H1 (cell line): ENCODE measurements at regions not wholly inside any gene's neighbourhood (a gene's known extent, or its start where the extent isn't known, plus 50 kb on each side); places are given as distances from the start of the nearest gene placed in this dataset.

Experiments used
- CTCF ChIA-PET: fragments of 300-600 bp; sonication (Branson Sonifier 250); formaldehyde crosslinking; loops from one replicate; lab custom pipeline; 2021; ENCODE audit not compliant: partially characterized antibody; lab: Charles Lee
- POLR2A ChIA-PET: fragments of 300-600 bp; sonication (Branson Sonifier 250); formaldehyde crosslinking; loops from one replicate; lab custom pipeline; 2021; ENCODE audit warnings: inconsistent platforms; ENCODE audit not compliant: partially characterized antibody; lab: Charles Lee
- DNase-seq, 2 experiments: peaks; one replicate each; pipeline versions ENCODE4 v3.0.0 to v3.0.0-alpha.2; 2010 to 2022; ENCODE audit warnings: low spot score in 2 of 2, low read depth in 1 of 2, mixed read lengths in 1 of 2
- FAIRE-seq: peaks from 2 replicates; lab custom pipeline; 2011; peaks lifted over from hg19 to GRCh38; lab: Jason Lieb, UNC
- H2AFZ ChIP-seq: 2 replicates; pipeline ENCODE4 v1.8.1; 2012; ENCODE audit warnings: low read length, inconsistent platforms
- H2AK5ac ChIP-seq: 2 replicates; pipeline ENCODE4 v1.6.1; 2013; ENCODE audit warnings: low read depth, low read length
- H2BK120ac ChIP-seq: replicated peaks from 2 replicates; pipeline ENCODE3; 2013; ENCODE audit warnings: low read depth, low read length, inconsistent platforms
- H2BK12ac ChIP-seq: 2 replicates; pipeline ENCODE4 v1.6.1; 2013; ENCODE audit warnings: low read depth, low read length
- H2BK15ac ChIP-seq: 2 replicates; pipeline ENCODE4 v1.6.1; 2013; ENCODE audit warnings: low read length
- H2BK20ac ChIP-seq: 2 replicates; pipeline ENCODE4 v1.6.1; 2013; ENCODE audit warnings: low read length
- H2BK5ac ChIP-seq: 2 replicates; pipeline ENCODE4 v1.6.1; 2013; ENCODE audit warnings: low read depth, low read length
- H3K14ac ChIP-seq: 2 replicates; pipeline ENCODE4 v1.6.1; 2013; ENCODE audit warnings: inconsistent platforms; ENCODE audit not compliant: insufficient read length
- H3K18ac ChIP-seq: 2 replicates; pipeline ENCODE4 v1.6.1; 2013; ENCODE audit warnings: low read length; ENCODE audit errors: extremely low read depth
- H3K23ac ChIP-seq: 2 replicates; pipeline ENCODE4 v1.6.1; 2013; ENCODE audit warnings: inconsistent platforms; ENCODE audit not compliant: insufficient read length
- H3K23me2 ChIP-seq: 2 replicates; pipeline ENCODE4 v1.6.1; 2013; ENCODE audit warnings: low read depth, low read length
- H3K27ac ChIP-seq: 2 replicates; pipeline ENCODE4 v1.6.1; 2011; ENCODE audit warnings: low read depth, low read length, inconsistent platforms
- H3K27me3 ChIP-seq, 4 experiments: replicated peaks in 1 of 4; 1 replicate in 1 of 4; 2 replicates in 3 of 4; pipeline versions ENCODE4 v1.6.1 to v1.8.1; 2011 to 2013; ENCODE audit warnings: low read length in 3 of 4, mild to moderate bottlenecking in 3 of 4, inconsistent platforms in 2 of 4, mixed read lengths in 2 of 4, moderate library complexity in 1 of 4; ENCODE audit not compliant: control insufficient read depth in 3 of 4, insufficient read depth in 3 of 4; ENCODE audit errors: extremely low read depth in 1 of 4
- H3K36me3 ChIP-seq, 4 experiments: 2 replicates each; pipeline versions ENCODE4 v1.6.1 to v1.8.1; 2011 to 2013; ENCODE audit warnings: mild to moderate bottlenecking in 4 of 4, low read length in 3 of 4, moderate library complexity in 2 of 4, control low read depth in 1 of 4, inconsistent platforms in 1 of 4; ENCODE audit not compliant: insufficient read depth in 4 of 4, control insufficient read depth in 2 of 4
- H3K4ac ChIP-seq: replicated peaks from 2 replicates; pipeline ENCODE3; 2013; ENCODE audit warnings: low read length, low read depth, mixed read lengths, inconsistent platforms; ENCODE audit not compliant: insufficient read length
- H3K4me1 ChIP-seq, 4 experiments: replicated peaks in 1 of 4; 1 replicate in 1 of 4; 2 replicates in 3 of 4; pipeline versions ENCODE4 v1.6.1 to v1.8.1; 2011 to 2013; ENCODE audit warnings: low read length in 3 of 4, inconsistent platforms in 2 of 4, mixed read lengths in 1 of 4; ENCODE audit not compliant: insufficient read depth in 4 of 4, control insufficient read depth in 3 of 4
- H3K4me2 ChIP-seq, 2 experiments: 2 replicates each; pipeline versions ENCODE4 v1.6.1 to v1.8.1; 2011 to 2013; ENCODE audit warnings: low read depth in 2 of 2, low read length in 2 of 2, control low read depth in 1 of 2, inconsistent platforms in 1 of 2, mild to moderate bottlenecking in 1 of 2; ENCODE audit not compliant: insufficient read depth in 1 of 2
- H3K4me3 ChIP-seq, 4 experiments: fragments of 200-600, 300-600 bp in 1 of 4; sonication (generic), shearing (Covaris generic), sonication (Bioruptor Twin) in 1 of 4; 2 replicates each; pipeline versions ENCODE4 v1.5.1 to v1.8.1; 2011 to 2016; ENCODE audit warnings: low read length in 4 of 4, low read depth in 3 of 4, control low read depth in 2 of 4, inconsistent platforms in 2 of 4, mild to moderate bottlenecking in 2 of 4, mixed read lengths in 1 of 4, moderate library complexity in 1 of 4; ENCODE audit not compliant: insufficient read depth in 2 of 4; ENCODE audit errors: extremely low read depth in 1 of 4
- H3K56ac ChIP-seq: replicated peaks from 2 replicates; pipeline ENCODE3; 2013; ENCODE audit warnings: low read depth, mild to moderate bottlenecking, mixed read lengths, low read length, inconsistent platforms; ENCODE audit not compliant: insufficient read length
- H3K79me1 ChIP-seq: 2 replicates; pipeline ENCODE4 v1.6.1; 2013; ENCODE audit warnings: low read depth, low read length, control low read depth
- H3K79me2 ChIP-seq, 2 experiments: 2 replicates each; pipeline versions ENCODE4 v1.6.1 to v1.8.1; 2012 to 2013; ENCODE audit warnings: low read length in 2 of 2, mild to moderate bottlenecking in 2 of 2, inconsistent platforms in 1 of 2; ENCODE audit not compliant: insufficient read depth in 2 of 2, control insufficient read depth in 1 of 2
- H3K9ac ChIP-seq, 4 experiments: replicated peaks in 1 of 4; 1 replicate in 1 of 4; 2 replicates in 3 of 4; pipeline versions ENCODE4 v1.6.1 to v1.8.1; 2011 to 2013; ENCODE audit warnings: low read depth in 3 of 4, low read length in 3 of 4, control low read depth in 2 of 4, mild to moderate bottlenecking in 2 of 4, moderate library complexity in 2 of 4, inconsistent platforms in 1 of 4; ENCODE audit errors: extremely low read depth in 1 of 4
- H3K9me3 ChIP-seq, 2 experiments: 2 replicates each; pipeline versions ENCODE4 v1.6.1 to v1.8.1; 2012 to 2013; ENCODE audit warnings: mild to moderate bottlenecking in 2 of 2, moderate library complexity in 2 of 2, control low read depth in 1 of 2, inconsistent platforms in 1 of 2, low read depth in 1 of 2, low read length in 1 of 2, mixed read lengths in 1 of 2; ENCODE audit not compliant: insufficient read depth in 2 of 2
- H4K20me1 ChIP-seq, 2 experiments: replicated peaks in 1 of 2; 2 replicates each; pipeline versions ENCODE3 to v1.8.1; 2011 to 2013; ENCODE audit warnings: inconsistent platforms in 2 of 2, low read length in 2 of 2, mild to moderate bottlenecking in 1 of 2; ENCODE audit not compliant: insufficient read depth in 2 of 2, control insufficient read depth in 1 of 2
- H4K5ac ChIP-seq: 2 replicates; pipeline ENCODE4 v1.6.1; 2013; ENCODE audit warnings: low read length, low read depth, mixed read lengths, inconsistent platforms; ENCODE audit not compliant: insufficient read length
- H4K8ac ChIP-seq: 2 replicates; pipeline ENCODE4 v1.8.0; 2013; ENCODE audit warnings: mild to moderate bottlenecking, moderate library complexity, low read length, inconsistent platforms; ENCODE audit not compliant: insufficient read depth; ENCODE audit errors: extremely low read depth
- H4K91ac ChIP-seq: replicated peaks from 2 replicates; pipeline ENCODE3; 2013; ENCODE audit warnings: low read length, mixed read lengths, inconsistent platforms; ENCODE audit not compliant: insufficient read length
- CEBPB ChIP-seq: IDR thresholded peaks from 2 replicates; pipeline ENCODE4 v1.6.1; 2012; ENCODE audit warnings: low read depth, low read length
- EP300 ChIP-seq, 2 experiments: IDR thresholded peaks; 1 replicate in 1 of 2; 2 replicates in 1 of 2; pipeline ENCODE4 v1.6.1; 2011 to 2012; ENCODE audit warnings: low read depth in 2 of 2, low read length in 2 of 2, mild to moderate bottlenecking in 2 of 2, borderline replicate concordance in 1 of 2, inconsistent platforms in 1 of 2, moderate library complexity in 1 of 2
- HDAC6 ChIP-seq: IDR thresholded peaks from one replicate; pipeline ENCODE4 v1.7.1; 2012; ENCODE audit warnings: low read depth, mild to moderate bottlenecking, inconsistent platforms, low read length, moderate library complexity
- MAFK ChIP-seq: IDR thresholded peaks from 2 replicates; pipeline ENCODE4 v1.6.1; 2012; ENCODE audit warnings: low read depth, mild to moderate bottlenecking, improper control_type of control experiment, low read length
- NANOG ChIP-seq: IDR thresholded peaks from 2 replicates; pipeline ENCODE4 v1.6.1; 2011; ENCODE audit warnings: low read length, low read depth, mild to moderate bottlenecking, inconsistent platforms; ENCODE audit not compliant: insufficient read depth, poor library complexity, severe bottlenecking
- RNF2 ChIP-seq: fragments of 200-900, 300-1000 bp; sonication (generic); IDR thresholded peaks from 2 replicates; pipeline ENCODE4 v1.7.1; 2016; ENCODE audit warnings: borderline replicate concordance, low read depth, mild to moderate bottlenecking, antibody characterized with exemption, low read length; ENCODE audit not compliant: poor library complexity, severe bottlenecking; ENCODE audit errors: missing control alignments
- SAP30 ChIP-seq: fragments of 300-600 bp; sonication (generic); IDR thresholded peaks from 2 replicates; pipeline ENCODE4 v1.7.1; 2012; ENCODE audit warnings: low read length, moderate library complexity, mild to moderate bottlenecking, inconsistent platforms; ENCODE audit not compliant: insufficient read depth, insufficient replicate concordance
- SP4 ChIP-seq: IDR thresholded peaks from 2 replicates; pipeline ENCODE4 v1.6.1; 2012; ENCODE audit warnings: low read length, inconsistent platforms
- SRF ChIP-seq: IDR thresholded peaks from 2 replicates; pipeline ENCODE4 v1.6.1; 2011; ENCODE audit warnings: mild to moderate bottlenecking, low read depth, low read length, moderate library complexity
- TAF1 ChIP-seq: IDR thresholded peaks from 2 replicates; pipeline ENCODE4 v1.6.1; 2011; ENCODE audit warnings: mild to moderate bottlenecking, low read depth, low read length
- TAF7 ChIP-seq: optimal IDR thresholded peaks from 2 replicates; pipeline ENCODE3; 2011; ENCODE audit warnings: low read depth, mild to moderate bottlenecking, inconsistent platforms, low read length, moderate library complexity, borderline replicate concordance
- TEAD4 ChIP-seq: IDR thresholded peaks from 2 replicates; pipeline ENCODE4 v1.6.1; 2012; ENCODE audit warnings: low read depth, low read length, inconsistent platforms, mixed read lengths
- WGBS, 2 experiments: shearing (Covaris generic) in 1 of 2; methylation state at CpG; one replicate each; pipeline versions ENCODE4 v1.1.6 to v1.1.7; 2013 to 2015; ENCODE audit warnings: low lambda C conversion rate in 2 of 2, mixed read lengths in 2 of 2, inconsistent platforms in 1 of 2, low coverage in 1 of 2, missing lambda C conversion rate in 1 of 2; ENCODE audit not compliant: insufficient replicate concordance in 2 of 2, insufficient coverage in 1 of 2, insufficient read length in 1 of 2; ENCODE audit errors: extremely low coverage in 1 of 2, missing lambda C conversion rate in 1 of 2; 5-methylcytosine and 5-hydroxymethylcytosine counted together
- TF ChIP-seq, protein P1 (sequence below): IDR thresholded peaks from 2 replicates; pipeline ENCODE4 v1.6.1; 2012; ENCODE audit warnings: low read length, inconsistent platforms

- Histone ChIP-seq H3K9me3 (no peaks in the 10 kb centered on the region), H3K4me2 (no peak overlapping the region), H2AFZ (no peak overlapping the region), H2BK120ac (no peak overlapping the region), H2BK5ac (no peak overlapping the region), H3K4ac (no peak overlapping the region), H3K23me2 (peaks cover under 1% of the 10 kb centered on the region; the same call in 1 of the 2 replicates), H3K56ac (no peak overlapping the region), H3K4me1 (no peaks in the 10 kb centered on the region; a peak in 3 of 7 replicates), H2BK12ac (no peak overlapping the region), H3K27ac (no peak overlapping the region), H4K91ac (no peak overlapping the region), H3K23ac (no peak overlapping the region), H3K36me3 (no peaks in the 10 kb centered on the region), H3K18ac (no peak overlapping the region), H3K27me3 (no peaks in the 10 kb centered on the region; a peak in 2 of 7 replicates), H2AK5ac (no peak overlapping the region), H4K20me1 (no peaks in the 10 kb centered on the region), H2BK15ac (no peak overlapping the region), H3K79me2 (no peaks in the 10 kb centered on the region), H3K14ac (no peak overlapping the region), H2BK20ac (no peak overlapping the region), H4K8ac (no peak overlapping the region), H3K9ac (no peak overlapping the region), H3K79me1 (no peaks in the 10 kb centered on the region), H4K5ac (no peak overlapping the region), H3K4me3 (no peak overlapping the region)
- DNase-seq (no peak), FAIRE-seq (no peak)
- ChIA-PET POLR2A (no interaction called here), CTCF (no interaction called here)
- 93% methylated on average over 8 of the region's 8 CpGs; no CpG with 5 or more reads in 1 of the 2 experiments for WGBS, 2 experiments
- TF ChIP-seq TAF7 (no peak), NANOG (no peak), CEBPB (no peak), TEAD4 (no peak), EP300 (IDR thresholded peaks at IDR 0.05; ENCODE audit: borderline replicate concordance in 1 of 2, low read depth in 2 of 2, low read length in 2 of 2) (no peak), SRF (no peak), HDAC6 (no peak), TAF1 (no peak), MAFK (no peak), RNF2 (no peak), SAP30 (no peak), SP4 (no peak)
- TF ChIP-seq, protein P1, sequence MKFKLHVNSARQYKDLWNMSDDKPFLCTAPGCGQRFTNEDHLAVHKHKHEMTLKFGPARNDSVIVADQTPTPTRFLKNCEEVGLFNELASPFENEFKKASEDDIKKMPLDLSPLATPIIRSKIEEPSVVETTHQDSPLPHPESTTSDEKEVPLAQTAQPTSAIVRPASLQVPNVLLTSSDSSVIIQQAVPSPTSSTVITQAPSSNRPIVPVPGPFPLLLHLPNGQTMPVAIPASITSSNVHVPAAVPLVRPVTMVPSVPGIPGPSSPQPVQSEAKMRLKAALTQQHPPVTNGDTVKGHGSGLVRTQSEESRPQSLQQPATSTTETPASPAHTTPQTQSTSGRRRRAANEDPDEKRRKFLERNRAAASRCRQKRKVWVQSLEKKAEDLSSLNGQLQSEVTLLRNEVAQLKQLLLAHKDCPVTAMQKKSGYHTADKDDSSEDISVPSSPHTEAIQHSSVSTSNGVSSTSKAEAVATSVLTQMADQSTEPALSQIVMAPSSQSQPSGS, result no peak
These were observed 56.7 kb upstream of the PTCH1 start for GRCh38 chr9:95573463-95573862.
